DMS53 (cell line): ENCODE measurements at regions not wholly inside any gene's neighbourhood (a gene's known extent, or its start where the extent isn't known, plus 50 kb on each side); places are given as distances from the start of the nearest gene placed in this dataset.

Experiments
- DNase-seq: peaks from one replicate; lab custom pipeline; 2025; lab: John Stamatoyannopoulos, UW

DNA sequence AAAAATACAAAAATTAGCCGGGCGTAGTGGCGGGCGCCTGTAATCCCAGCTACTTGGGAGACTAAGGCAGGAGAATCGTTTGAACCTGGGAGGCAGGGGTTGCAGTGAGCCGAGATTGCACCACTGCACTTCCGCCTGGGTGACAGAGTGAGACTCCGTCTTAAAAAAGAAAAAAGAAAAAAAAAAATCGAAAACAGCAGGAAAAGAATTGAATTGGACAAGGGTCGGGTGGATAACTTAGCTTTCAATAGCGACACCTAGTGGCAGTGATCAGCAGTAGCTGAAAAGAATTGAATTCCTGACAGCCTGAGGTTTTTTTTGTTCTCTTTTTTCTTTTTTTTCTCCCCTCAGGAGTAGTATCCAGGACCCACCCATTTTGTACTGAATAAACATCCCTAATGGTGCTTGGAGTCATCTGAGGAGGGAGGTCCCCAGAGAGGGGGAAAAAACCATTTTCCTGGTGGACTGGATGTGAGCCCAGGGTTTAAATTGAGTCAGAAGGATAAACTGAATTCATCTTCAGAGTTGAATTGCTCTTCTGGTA lies 55.1 kb downstream of the CYCS start:
- DNase-seq, result peak; percentile 95

DNA sequence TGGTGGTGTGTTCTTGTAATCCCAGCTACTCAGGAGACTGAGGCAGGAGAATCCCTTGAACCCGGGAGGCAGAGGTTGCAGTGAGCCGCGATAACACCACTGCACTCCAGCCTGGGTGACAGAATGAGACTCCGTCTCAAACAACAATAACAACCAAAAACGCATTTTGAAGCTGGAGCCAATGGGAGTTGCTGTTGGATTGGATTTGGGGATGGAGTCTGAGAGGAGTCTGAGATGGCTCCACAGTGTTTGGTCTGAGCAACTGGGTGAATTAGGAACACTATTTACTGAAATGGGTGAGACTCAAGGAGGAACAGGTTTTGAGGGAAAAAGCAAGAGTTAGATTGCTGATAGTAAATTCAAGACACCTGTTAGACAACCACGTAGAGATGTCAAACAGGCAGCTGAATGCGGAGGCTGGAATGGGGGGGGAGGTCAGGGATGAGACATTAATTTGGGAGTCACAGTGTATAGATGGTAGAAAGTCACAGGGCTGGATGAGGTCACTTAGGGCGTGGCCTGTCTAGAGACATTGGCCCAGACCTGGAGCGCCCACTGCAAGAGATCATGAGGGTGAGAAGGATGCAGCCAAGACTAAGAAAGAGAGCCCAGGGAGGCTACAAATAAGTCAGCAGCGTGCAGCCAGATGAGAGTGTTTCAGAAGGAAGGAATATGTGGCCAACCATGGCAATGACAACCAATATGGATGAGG lies 56.4 kb downstream of the CYCS start:
- no peak for DNase-seq

DNA sequence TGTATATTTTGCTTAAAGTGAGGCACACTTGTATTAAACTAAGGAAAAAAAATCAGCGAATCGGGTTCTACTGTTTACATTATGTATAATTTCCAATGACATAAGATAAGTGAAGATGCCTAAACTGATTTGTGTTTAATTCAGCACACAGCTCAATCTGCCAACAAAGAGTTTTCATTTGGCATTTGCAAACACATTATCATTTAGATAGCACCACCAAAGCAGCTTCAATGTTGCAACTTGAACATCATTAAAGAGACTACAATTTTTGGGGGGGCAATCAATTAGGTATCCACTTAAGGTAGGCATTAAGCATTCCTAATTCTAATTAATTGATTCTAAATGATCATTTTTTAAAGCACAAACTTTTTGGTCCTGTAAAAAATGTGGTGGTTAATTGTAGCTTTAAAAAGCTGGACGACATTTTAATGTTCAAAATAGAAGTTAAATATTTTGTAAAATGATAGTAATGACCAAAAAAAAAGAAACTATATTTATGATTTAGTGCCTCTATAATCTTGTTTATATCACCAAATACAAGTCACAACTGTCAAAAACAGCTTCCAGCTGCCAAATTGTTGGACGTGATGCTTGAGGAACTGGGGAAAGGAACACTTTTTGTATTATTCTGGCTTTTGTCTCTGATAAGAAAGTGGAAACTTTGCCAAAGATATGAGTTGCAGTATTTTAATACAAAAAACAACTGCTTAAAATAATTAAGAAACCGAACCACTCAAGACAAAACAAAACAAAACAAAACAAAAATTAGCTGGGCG lies 57.1 kb downstream of the CYCS start:
- no peak for DNase-seq

DNA sequence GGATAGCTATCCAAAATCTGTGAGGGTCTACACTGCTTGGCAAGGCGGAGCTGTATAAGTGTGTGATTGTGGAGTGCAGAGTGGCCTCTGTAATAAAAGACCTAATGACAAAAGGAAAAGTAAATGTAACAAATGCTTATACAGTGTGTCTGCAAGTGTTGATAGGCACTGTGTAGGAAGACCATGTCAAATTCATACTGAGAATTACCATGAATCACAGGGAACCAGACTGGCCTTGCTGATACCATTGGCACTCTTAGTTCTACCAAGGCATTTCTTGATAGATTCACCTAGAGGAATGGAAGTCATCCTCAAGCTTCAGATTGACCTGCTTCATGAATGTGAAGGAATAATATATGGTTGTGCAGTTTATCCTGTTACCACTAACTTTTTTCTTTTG lies 58.8 kb downstream of the CYCS start:
- no peak for DNase-seq

DNA sequence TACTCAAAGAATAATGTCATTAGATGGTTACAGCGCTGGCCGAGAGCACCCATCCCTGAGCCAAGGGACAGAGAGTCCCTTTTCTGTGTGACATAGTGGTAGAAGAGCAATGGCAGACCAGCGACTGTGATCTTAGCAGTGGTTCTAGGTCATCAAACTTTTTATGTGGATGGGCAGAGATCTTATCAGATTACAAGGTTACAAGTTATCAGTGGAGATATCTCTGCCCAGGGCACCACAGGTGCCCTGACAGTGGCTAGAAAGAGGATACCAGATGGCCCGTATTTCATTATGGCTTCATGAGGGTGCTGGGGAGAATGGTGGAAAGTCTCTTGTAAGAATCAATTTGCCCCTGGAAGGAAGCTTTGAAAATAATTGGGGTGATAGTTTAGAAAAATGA lies 62.7 kb downstream of the CYCS start:
- no peak for DNase-seq

DNA sequence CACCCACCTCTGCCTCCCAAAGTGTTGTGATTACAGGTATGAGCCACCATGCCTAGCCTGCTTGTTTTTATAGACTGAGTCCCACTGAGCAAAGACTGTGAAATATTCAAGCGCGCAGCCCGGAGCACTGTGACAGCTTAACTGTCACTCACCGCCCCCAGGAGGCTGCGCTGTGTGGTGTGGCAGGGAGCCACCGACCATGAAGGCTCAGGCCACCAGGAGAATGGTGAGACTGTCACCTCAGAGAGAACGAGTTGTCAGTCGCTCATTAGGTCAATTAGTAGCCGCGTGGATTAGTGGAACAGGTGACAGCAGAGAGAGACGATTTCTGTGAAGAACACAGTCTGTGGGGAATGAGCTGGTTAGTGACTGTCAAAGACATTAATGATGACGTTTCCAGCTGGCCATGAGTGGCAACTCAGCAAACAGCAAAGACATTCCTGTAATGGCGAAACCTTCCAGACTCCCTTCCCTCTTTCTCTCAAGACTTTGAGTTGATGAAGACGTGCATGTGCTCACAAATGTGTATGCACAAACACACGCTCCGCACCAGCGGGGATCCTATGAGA lies 64.5 kb downstream of the CYCS start:
- no peak for DNase-seq

DNA sequence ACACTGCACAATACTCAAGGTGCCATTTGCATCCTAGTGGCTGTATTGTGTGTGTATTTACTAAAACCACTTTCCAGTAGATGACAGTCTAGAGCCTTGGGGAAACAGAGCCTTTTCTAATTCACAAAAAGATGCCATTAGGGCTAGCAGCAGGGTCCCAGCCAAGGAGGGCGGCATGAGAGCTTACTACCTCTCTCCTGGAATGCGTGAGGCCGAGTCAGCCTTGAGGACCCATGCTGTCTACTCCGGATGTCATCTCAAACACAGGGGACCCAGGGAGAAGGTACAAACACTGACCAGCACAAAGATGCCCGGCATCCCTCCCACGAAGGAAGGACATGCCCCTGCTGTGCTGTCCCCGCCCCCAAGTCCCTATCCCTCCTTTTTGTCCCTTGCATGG lies 65.5 kb downstream of the CYCS start:
- no peak for DNase-seq

DNA sequence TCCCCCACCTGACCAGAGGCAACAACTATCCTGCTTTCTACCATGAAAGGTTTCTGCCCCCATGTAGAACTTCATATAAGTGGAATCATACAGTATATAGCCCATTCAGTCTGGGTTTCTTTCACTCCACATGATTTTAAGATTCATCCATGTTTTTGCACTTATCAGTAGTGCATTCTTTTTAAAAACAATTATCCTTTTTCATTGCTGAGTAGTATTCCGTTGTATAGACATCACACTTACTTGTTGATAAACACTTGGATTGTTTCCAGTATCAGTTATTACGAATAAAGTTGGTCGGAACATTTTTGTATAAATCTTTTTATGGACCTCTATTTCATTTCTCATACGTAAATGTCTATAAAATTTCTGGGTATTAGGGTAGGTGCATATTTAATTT lies 68.7 kb downstream of the CYCS start:
- no peak for DNase-seq

DNA sequence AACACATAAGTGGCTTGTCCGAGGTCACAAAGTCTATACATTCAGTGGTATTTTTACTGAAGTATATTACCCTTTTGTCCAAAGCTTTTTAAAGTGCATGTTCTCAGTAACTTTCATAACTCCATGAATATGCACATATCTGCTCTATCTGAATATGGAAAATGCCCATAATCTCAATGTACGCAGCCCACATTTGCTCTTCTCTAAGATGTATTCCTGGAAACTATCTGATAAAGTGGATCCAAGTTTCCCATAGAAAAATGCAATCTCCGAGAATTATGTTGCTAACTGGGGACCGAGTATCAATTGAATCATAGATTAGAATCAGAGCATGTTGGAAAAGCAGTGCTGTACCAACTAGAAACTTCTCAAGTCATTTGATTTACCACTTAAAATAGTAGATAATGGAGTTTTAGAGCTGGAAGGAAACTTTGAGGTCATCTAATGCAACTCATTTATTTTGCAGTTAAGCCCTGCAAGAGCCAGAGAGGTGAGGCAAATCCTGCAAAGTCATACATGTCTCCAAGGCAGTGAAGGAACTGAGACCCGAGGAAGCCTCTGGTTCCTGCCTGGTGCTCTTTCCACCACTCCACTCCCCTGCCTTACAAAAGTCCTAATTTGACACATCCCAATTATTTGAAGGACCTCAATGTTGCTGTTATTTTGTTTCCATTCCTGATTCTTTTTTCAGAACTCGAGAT lies 69.4 kb downstream of the CYCS start:
- no peak for DNase-seq

DNA sequence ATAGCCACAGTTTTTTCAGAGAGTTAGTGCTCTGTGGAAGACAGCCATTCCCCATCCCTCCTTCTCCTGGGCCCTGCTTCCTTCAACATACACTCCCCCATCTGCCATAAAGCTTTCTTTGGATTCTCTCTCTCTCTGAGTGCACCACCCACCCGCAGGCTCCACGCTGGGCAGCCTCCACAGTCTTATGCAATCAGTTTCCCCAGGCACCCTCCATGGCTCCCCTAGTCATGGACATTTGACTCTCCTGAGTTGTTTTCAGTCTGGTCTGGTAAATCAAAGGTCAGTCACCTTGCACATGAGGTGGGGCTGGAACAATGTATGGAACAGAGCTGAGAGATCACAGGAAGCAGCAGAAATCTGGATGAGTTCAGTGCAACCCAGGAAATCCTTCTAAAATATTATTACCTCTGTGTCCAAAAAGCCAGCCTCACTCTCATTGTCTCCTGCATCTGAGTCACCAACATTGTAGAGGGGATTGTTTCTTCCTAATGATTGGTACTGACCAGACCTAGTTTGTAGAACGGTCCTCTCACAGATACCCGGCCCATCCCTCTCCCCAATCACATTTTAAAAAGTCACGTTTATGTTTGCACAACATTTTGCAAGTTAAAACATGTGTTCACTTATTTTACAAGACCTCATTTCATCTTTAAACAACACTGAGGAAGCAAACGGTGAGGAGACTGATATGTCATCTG lies 70.1 kb downstream of the CYCS start:
- no peak for DNase-seq

DNA sequence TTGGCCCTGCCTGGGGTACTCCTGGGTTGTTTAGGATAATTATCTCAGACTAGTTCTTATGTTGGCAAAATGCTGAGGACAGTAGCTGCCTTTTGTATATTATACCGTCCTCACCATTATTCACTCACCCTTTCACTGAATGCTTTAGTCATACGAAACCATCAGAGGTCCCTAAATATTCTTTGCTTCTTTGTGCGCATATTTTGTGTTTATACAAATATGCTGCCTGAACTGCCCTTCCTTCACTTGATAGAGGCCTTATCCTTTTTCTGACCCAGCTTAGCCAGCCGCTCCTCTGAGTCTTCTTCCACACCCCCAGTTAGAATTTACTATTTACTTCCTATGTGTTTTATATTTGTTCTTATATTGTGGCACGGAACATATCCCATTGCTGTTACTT lies 70.2 kb upstream of the OSBPL3 start:
- no peak for DNase-seq

DNA sequence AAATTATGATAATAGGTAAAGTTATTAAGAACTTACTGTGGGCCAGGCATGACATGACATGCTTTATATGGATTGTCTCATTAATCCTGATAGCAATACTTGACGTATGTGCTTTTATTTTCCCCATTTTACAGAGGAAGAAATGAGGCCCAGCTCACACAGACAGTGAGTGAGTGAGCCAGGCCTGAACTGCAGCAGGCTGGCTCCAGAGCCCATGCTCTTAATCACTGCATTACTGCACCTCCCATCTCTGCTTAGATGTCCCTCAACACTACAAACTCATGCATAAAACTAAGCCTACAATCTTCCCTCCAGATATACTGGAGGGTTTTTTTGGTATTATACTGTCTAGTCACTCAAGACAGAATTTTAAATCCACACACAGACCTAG lies 68.5 kb upstream of the OSBPL3 start:
- DNase-seq, result no peak

DNA sequence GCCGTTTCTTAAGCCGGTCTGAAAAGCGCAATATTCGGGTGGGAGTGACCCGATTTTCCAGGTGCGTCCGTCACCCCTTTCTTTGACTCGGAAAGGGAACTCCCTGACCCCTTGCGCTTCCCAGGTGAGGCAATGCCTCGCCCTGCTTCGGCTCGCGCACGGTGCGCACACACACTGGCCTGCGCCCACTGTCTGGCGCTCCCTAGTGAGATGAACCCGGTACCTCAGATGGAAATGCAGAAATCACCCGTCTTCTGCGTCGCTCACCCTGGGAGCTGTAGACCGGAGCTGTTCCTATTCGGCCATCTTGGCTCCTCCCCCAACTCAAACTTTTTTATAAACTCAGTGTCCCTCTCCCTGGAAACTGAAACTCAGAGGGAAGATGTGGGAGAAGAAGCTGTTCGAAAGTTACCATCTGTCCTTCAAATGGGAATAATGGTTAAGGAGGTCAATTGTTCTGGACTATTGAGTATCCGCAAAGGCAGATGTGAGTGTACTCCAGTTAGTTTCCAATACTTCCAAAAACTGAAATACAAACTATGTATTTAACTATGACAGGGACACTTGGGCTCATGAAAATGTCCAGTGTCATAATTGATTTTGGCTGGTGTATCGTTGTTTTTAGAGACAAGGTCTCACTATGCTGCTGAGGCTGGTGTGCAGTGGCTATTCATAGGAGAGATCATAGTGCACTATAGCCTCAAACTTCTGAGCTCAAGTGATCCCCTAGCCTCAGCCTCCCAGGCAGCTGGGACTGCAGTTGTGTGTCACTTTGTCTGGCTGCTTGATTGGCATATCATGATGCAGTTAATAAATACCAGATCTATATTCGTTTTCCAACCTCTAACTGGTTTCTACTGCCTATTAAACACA lies 67.8 kb upstream of the OSBPL3 start:
- peak; percentile 44 for DNase-seq

DNA sequence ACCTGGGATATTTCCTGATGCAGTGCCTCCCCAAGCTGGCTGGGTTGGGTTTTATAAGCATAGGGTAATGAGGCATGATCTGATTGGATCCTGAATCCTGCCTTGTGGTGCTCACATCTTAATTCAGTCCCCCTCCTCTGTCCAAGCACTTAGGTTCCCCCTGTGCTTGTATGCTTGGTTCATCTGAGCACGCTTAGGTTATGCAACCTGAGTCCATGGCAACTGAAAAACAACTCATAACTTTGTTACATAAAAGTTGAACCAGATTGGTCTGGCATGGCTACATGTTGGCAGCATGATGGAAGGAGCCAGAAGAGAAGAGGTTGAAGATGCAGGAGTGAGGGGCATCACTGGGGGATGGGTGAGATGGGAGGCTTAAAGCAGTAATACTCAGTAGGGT lies 57.3 kb upstream of the OSBPL3 start:
- peak; percentile 39 for DNase-seq

DNA sequence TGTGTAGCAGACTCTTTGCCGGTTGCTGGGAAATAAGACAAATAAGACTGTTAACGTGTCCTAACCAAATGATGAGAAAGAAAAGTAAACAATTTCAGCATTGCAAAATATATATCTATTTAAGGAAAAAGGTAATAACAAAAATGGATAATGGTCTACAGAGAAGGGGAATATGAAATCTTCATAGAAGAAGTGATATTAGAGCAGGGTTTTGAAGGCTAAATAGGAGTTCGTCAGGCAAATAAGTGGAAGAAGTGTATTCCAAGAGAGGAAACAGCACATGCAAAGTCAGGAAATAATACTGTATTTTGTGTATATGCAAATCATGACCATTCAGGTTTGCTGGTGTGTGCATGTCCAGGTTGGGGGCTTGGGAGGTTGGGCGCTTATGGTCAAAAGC lies 55.3 kb upstream of the OSBPL3 start:
- no peak for DNase-seq

DNA sequence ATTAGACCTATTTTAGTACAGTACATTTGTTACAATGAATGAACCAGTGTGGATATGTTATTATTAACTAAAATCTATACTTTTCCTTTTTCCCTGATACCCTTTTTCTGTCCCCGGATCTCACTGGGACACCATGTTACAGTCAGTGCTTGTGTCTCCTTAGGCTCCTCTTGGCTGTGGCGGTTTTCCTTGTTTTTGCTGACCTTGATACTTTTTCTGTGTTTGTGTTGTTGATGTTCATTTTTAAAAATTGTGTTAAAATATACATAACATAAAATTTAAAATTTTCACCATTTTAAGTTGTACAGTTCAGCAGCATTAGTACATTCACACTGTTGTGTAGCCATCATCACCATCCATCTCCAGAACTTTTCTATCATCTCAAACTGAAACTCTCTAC lies 54.2 kb upstream of the OSBPL3 start:
- DNase-seq, result no peak

DNA sequence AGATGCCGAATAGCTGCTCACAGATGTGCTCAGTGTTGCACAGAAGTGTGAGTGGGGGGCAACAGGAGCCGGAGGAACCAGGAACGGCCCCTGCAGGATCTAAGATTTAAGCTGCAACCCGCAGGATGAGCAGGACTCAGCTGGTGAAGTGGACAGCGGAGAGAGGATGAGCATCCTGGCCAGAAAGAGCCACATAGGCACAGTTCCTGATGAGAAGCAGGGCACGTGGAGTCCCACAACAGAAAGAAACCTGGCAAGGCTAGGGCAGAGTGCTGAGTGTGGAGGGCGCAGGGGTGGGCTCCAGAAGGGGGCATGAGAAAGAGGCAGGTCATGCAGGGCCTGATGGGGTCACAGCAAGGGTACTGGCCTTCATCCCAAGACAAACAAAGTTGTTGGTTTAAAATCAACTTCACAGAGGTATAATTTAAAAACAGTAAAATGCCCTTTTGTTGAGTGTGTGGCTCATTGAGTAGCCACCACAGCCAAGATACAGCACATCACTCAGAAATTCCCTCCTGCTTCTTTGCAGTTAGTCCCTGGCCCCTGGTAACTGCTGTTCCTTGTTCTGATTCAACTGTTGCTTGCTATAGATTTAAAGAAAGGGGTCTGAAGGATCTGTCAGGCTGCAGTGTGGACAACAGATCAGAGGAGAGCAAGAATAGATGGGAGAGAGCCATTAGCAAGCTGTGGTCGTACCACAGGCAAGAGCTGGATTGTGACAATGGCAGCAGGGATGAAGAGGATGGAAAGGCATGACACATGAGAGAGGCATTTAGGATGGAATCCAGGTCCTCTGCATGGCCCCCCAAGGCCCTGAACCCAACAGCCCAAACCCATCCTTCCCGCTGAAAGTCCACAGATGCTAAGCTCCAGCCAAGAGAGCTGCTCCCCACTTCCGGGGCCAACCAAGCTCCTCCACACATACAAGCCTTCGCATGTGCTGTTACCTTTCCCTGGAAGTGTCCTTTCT lies 53.1 kb upstream of the OSBPL3 start:
- peak; percentile 69 for DNase-seq

DNA sequence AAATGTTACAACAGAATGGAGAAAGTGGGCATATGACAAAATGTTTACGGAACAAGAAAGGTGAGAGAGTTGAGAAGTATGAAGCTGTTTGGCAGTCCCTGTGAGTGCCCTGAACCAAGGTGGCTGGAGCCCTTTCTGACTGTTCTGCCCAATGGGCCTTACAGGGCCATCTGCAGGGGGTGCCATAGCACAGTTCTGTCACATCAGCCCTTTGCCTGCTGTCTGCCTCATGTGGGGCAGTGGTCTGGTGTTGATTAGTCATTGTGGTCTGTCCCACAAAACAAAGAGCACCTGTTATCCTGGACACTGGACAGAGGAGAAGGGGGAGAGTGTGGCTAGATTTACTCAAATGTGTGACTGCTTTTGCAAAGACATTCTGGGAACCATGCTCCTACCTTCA lies 51.5 kb upstream of the OSBPL3 start:
- peak; percentile 24 for DNase-seq

DNA sequence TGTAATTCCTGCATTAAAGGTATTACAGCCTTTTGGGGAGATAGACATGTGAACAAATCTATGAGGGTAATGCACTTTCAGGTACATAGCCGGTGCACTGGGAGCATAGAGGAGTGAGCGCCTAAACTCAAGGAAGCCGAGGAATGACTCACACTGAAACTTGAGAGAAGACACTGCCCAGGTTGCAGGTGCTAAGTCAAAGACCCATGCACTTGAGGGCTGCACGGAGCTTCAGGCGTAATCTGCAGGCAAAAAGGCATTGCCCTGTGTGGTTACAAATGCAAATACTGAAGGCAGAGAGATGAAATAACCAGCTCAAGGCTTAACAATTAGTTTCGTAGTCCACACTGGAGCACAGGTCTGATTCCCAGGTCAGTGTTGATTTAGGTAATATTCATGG lies 51.0 kb upstream of the OSBPL3 start:
- no peak for DNase-seq
